Ectodermal cell (in vitro differentiated cells): ENCODE measurements at regions not wholly inside any gene's neighbourhood (a gene's known extent, or its start where the extent isn't known, plus 50 kb on each side); places are given as distances from the start of the nearest gene placed in this dataset.

ENCODE experiments used
- H3K27ac ChIP-seq: 2 replicates; pipeline ENCODE4 v1.7.0; 2013; ENCODE audit warnings: mild to moderate bottlenecking, low read depth, low read length; ENCODE audit not compliant: insufficient read depth, poor library complexity, severe bottlenecking
- H3K27me3 ChIP-seq: 2 replicates; pipeline ENCODE4 v1.7.0; 2013; ENCODE audit warnings: mild to moderate bottlenecking, low read length; ENCODE audit not compliant: insufficient read depth, control insufficient read depth, poor library complexity, severe bottlenecking
- H3K36me3 ChIP-seq: one replicate; pipeline ENCODE4 v1.7.0; 2013; ENCODE audit warnings: low read length; ENCODE audit not compliant: control insufficient read depth, insufficient read depth
- H3K4me1 ChIP-seq: one replicate; pipeline ENCODE4 v1.7.0; 2013; ENCODE audit warnings: low read length; ENCODE audit not compliant: control insufficient read depth, insufficient read depth
- H3K4me3 ChIP-seq: 2 replicates; pipeline ENCODE4 v1.7.0; 2013; ENCODE audit warnings: low read depth, low read length, control low read depth; ENCODE audit not compliant: insufficient read depth
- H3K9me3 ChIP-seq: 2 replicates; pipeline ENCODE4 v1.7.0; 2013; ENCODE audit warnings: mild to moderate bottlenecking, low read length, moderate library complexity; ENCODE audit not compliant: control insufficient read depth
- WGBS, 2 experiments: methylation state at CpG; one replicate each; pipeline ENCODE4 v1.1.7; 2013; ENCODE audit warnings: missing lambda C conversion rate in 2 of 2; 5-methylcytosine and 5-hydroxymethylcytosine counted together

- 54 to 58% methylated on average over 2 of the region's 2 CpGs for WGBS, 2 experiments
- Histone ChIP-seq H3K36me3 (no peaks in the 10 kb centered on the region), H3K9me3 (no peaks in the 10 kb centered on the region), H3K4me3 (no peak overlapping the region), H3K27me3 (no peaks in the 10 kb centered on the region), H3K4me1 (no peaks in the 10 kb centered on the region), H3K27ac (no peak overlapping the region)
Measured at GRCh38 chr1:238546118-238546517, 655.4 kb upstream of the ZP4 start.

- H3K36me3 ChIP-seq, result no peaks in the 10 kb centered on the region
- H3K4me1 ChIP-seq, result no peaks in the 10 kb centered on the region
- no peaks in the 10 kb centered on the region for H3K9me3 ChIP-seq
- no peak overlapping the region for H3K27ac ChIP-seq
- H3K4me3 ChIP-seq, result no peak overlapping the region
- H3K27me3 ChIP-seq, result no peaks in the 10 kb centered on the region
- 78 to 86% methylated on average over 3 of the region's 3 CpGs for WGBS, 2 experiments
Measured at GRCh38 chr1:238537641-238538040, 646.9 kb upstream of the ZP4 start.

- Histone ChIP-seq H3K27me3 (no peaks in the 10 kb centered on the region), H3K4me1 (no peaks in the 10 kb centered on the region), H3K27ac (no peak overlapping the region), H3K36me3 (no peaks in the 10 kb centered on the region), H3K9me3 (no peaks in the 10 kb centered on the region), H3K4me3 (no peak overlapping the region)
- 94 to 95% methylated on average over 13 of the region's 13 CpGs for WGBS, 2 experiments
Measured at GRCh38 chr1:238530209-238530851, 639.6 kb upstream of the ZP4 start.

GRCh38 chr1:238517711-238518110, 627.0 kb upstream of the ZP4 start:
- H3K4me3 ChIP-seq, result no peak overlapping the region
- WGBS, 2 experiments, result 100% methylated on average over 3 of the region's 4 CpGs; no CpG with 5 or more reads in 1 of the 2 experiments
- no peaks in the 10 kb centered on the region for H3K9me3 ChIP-seq
- no peak overlapping the region for H3K27ac ChIP-seq
- no peaks in the 10 kb centered on the region for H3K4me1 ChIP-seq
- H3K27me3 ChIP-seq, result no peaks in the 10 kb centered on the region
- no peaks in the 10 kb centered on the region for H3K36me3 ChIP-seq

GRCh38 chr1:238501290-238501689, 610.6 kb upstream of the ZP4 start:
- Histone ChIP-seq H3K27ac (no peak overlapping the region), H3K4me3 (no peak overlapping the region), H3K4me1 (no peaks in the 10 kb centered on the region), H3K36me3 (no peaks in the 10 kb centered on the region), H3K9me3 (no peaks in the 10 kb centered on the region), H3K27me3 (no peaks in the 10 kb centered on the region)
- 88 to 95% methylated on average over 3 of the region's 3 CpGs for WGBS, 2 experiments

- WGBS, 2 experiments, result 97 to 100% methylated on average over 3 to 5 of the region's 5 CpGs
- Histone ChIP-seq H3K27me3 (no peaks in the 10 kb centered on the region), H3K27ac (no peak overlapping the region), H3K4me1 (no peaks in the 10 kb centered on the region), H3K4me3 (no peak overlapping the region), H3K36me3 (no peaks in the 10 kb centered on the region), H3K9me3 (no peaks in the 10 kb centered on the region)
Measured at GRCh38 chr1:238499021-238499420, 608.3 kb upstream of the ZP4 start.

GRCh38 chr1:238492271-238492670, 601.5 kb upstream of the ZP4 start:
- Histone ChIP-seq H3K9me3 (no peaks in the 10 kb centered on the region), H3K4me3 (no peak overlapping the region), H3K36me3 (no peaks in the 10 kb centered on the region), H3K4me1 (no peaks in the 10 kb centered on the region), H3K27me3 (no peaks in the 10 kb centered on the region), H3K27ac (no peak overlapping the region)
- WGBS, 2 experiments, result 94 to 95% methylated on average over 10 of the region's 11 CpGs

- H3K27ac ChIP-seq, result no peak overlapping the region
- no peaks in the 10 kb centered on the region for H3K4me1 ChIP-seq
- H3K4me3 ChIP-seq, result no peak overlapping the region
- H3K9me3 ChIP-seq, result no peaks in the 10 kb centered on the region
- H3K36me3 ChIP-seq, result no peaks in the 10 kb centered on the region
- WGBS, 2 experiments, result 87 to 96% methylated on average over 12 of the region's 12 CpGs
- no peaks in the 10 kb centered on the region for H3K27me3 ChIP-seq
Measured at GRCh38 chr1:238491265-238491664, 600.5 kb upstream of the ZP4 start.

GRCh38 chr1:238489006-238489405, 598.3 kb upstream of the ZP4 start:
- Histone ChIP-seq H3K4me1 (no peaks in the 10 kb centered on the region), H3K9me3 (no peaks in the 10 kb centered on the region), H3K27ac (no peak overlapping the region), H3K36me3 (no peaks in the 10 kb centered on the region), H3K27me3 (no peaks in the 10 kb centered on the region), H3K4me3 (no peak overlapping the region)
- WGBS, 2 experiments, result 89 to 91% methylated on average over 3 of the region's 3 CpGs

- Histone ChIP-seq H3K27ac (no peak overlapping the region), H3K4me1 (no peaks in the 10 kb centered on the region)
- WGBS, 2 experiments, result 95 to 97% methylated on average over 2 of the region's 2 CpGs
Measured at GRCh38 chr1:238488401-238488800, 597.7 kb upstream of the ZP4 start.

GRCh38 chr1:238487931-238488330, 597.2 kb upstream of the ZP4 start:
- Histone ChIP-seq H3K36me3 (no peaks in the 10 kb centered on the region), H3K4me3 (no peak overlapping the region), H3K9me3 (no peaks in the 10 kb centered on the region), H3K27ac (no peak overlapping the region), H3K4me1 (no peaks in the 10 kb centered on the region), H3K27me3 (no peaks in the 10 kb centered on the region)
- WGBS, 2 experiments, result 88 to 100% methylated on average over 1 of the region's 1 CpG

More at GRCh38 chr1:238488401-238488800, 597.7 kb upstream of the ZP4 start:
- H3K4me3 ChIP-seq, result no peak overlapping the region
- no peaks in the 10 kb centered on the region for H3K9me3 ChIP-seq
- no peaks in the 10 kb centered on the region for H3K36me3 ChIP-seq
- H3K27me3 ChIP-seq, result no peaks in the 10 kb centered on the region
